HL-60 (cell line): ENCODE measurements at regions not wholly inside any gene's neighbourhood (a gene's known extent, or its start where the extent isn't known, plus 50 kb on each side); places are given as distances from the start of the nearest gene placed in this dataset.

Experiments used
- DNase-seq, 2 experiments: peaks; one replicate each; pipeline ENCODE4 v3.0.0-alpha.2; 2010 to 2020; ENCODE audit warnings: low read depth in 1 of 2, low spot score in 1 of 2
- H3K27ac ChIP-seq: fragments of 250-450 bp; sonication (Bioruptor Pico); replicated peaks from 2 replicates; pipeline ENCODE4 v1.5.1; 2020; ENCODE audit warnings: mild to moderate bottlenecking, moderate library complexity
- H3K27me3 ChIP-seq: fragments of 250-450 bp; sonication (Bioruptor Pico); 2 replicates; pipeline ENCODE4 v1.5.1; 2021; ENCODE audit warnings: mild to moderate bottlenecking, moderate library complexity; ENCODE audit not compliant: insufficient read depth, poor library complexity, severe bottlenecking
- H3K4me3 ChIP-seq: replicated peaks from 2 replicates; pipeline ENCODE4 v1.5.1; 2011; ENCODE audit warnings: mild to moderate bottlenecking, control low read depth, low read length; ENCODE audit not compliant: insufficient read depth
- CTCF ChIP-seq: IDR thresholded peaks from one replicate; pipeline ENCODE4 v1.5.1; 2011; ENCODE audit warnings: low read length, control low read depth, inconsistent platforms; ENCODE audit not compliant: insufficient read depth
- GABPA ChIP-seq: IDR thresholded peaks from 2 replicates; pipeline ENCODE4 v1.6.1; 2012; ENCODE audit warnings: low read depth
- POLR2AphosphoS5 ChIP-seq: IDR thresholded peaks from 2 replicates; pipeline ENCODE4 v1.6.1; 2012; ENCODE audit warnings: low read depth
- REST ChIP-seq: IDR thresholded peaks from 2 replicates; pipeline ENCODE4 v1.6.1; 2012; ENCODE audit warnings: low read depth; ENCODE audit not compliant: insufficient replicate concordance
- SPI1 ChIP-seq: IDR thresholded peaks from 2 replicates; pipeline ENCODE4 v1.6.1; 2012; ENCODE audit warnings: low read depth, mild to moderate bottlenecking, borderline replicate concordance

- H3K27ac ChIP-seq = no peak overlapping the region
Measured at GRCh38 chr7:35526645-35527044, 168.3 kb downstream of the HERPUD2 start.

GRCh38 chr7:35524112-35524804, 170.7 kb downstream of the HERPUD2 start:
- DNase-seq = no peak
- Histone ChIP-seq H3K27me3 (no peaks in the 10 kb centered on the region), H3K27ac (no peak overlapping the region), H3K4me3 (no peak overlapping the region)
- TF ChIP-seq SPI1 (no peak), REST (no peak), GABPA (no peak), POLR2AphosphoS5 (no peak), CTCF (no peak)

More at GRCh38 chr7:35526645-35527044, 168.3 kb downstream of the HERPUD2 start:
- no peak for DNase-seq
- H3K27me3 ChIP-seq = no peaks in the 10 kb centered on the region
- no peak for TF ChIP-seq SPI1
- no peak for TF ChIP-seq GABPA
- no peak for TF ChIP-seq POLR2AphosphoS5
- no peak for TF ChIP-seq CTCF
- TF ChIP-seq REST = no peak
- H3K4me3 ChIP-seq = no peak overlapping the region

GRCh38 chr7:35523292-35523691, 171.6 kb downstream of the HERPUD2 start:
- Histone ChIP-seq H3K4me3 (no peak overlapping the region), H3K27me3 (no peaks in the 10 kb centered on the region), H3K27ac (no peak overlapping the region)
- no peak for TF ChIP-seq POLR2AphosphoS5
- no peak for TF ChIP-seq GABPA
- no peak for TF ChIP-seq SPI1
- no peak for TF ChIP-seq CTCF
- no peak for TF ChIP-seq REST
- no peak for DNase-seq
